Stimulated activated CD8-positive, alpha-beta memory T cell treated with anti-CD3 and anti-CD28 coated beads, Interleukin-12 subunit alpha, Interleukin-12 subunit beta, amount 100 ng/mL, for 1 hour (primary cell): ENCODE measurements at regions not wholly inside any gene's neighbourhood (a gene's known extent, or its start where the extent isn't known, plus 50 kb on each side); places are given as distances from the start of the nearest gene placed in this dataset.
"Not testable (repeated sequence)": the region's sequence is repeated elsewhere in the genome, so short reads cannot be mapped to it uniquely, and the experiment has no call there.

ENCODE experiments used
- DNase-seq: peaks from one replicate; pipeline ENCODE4 v3.0.0-alpha.2; 2020; ENCODE audit warnings: low read depth

DNA sequence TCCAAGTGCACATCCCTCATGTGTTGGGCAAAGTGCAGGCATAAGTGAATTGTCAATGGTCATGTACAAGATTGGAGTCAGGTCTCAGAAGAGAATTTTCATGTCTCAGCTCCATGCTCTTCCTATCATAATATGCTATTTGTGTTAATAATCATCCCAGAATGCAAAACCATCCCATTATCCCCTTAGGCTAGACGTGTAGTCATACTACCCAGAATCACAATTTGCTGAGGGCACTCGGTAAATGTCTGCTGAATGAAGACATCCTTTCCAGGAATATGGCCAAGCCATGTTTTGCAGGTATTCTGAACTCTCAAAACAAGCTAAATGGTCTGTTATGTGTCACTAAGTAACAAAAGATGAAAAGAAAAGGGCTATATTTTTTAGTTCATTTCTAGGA is 263.8 kb downstream of the RAD51AP2 start:
- DNase-seq, result no peak

DNA sequence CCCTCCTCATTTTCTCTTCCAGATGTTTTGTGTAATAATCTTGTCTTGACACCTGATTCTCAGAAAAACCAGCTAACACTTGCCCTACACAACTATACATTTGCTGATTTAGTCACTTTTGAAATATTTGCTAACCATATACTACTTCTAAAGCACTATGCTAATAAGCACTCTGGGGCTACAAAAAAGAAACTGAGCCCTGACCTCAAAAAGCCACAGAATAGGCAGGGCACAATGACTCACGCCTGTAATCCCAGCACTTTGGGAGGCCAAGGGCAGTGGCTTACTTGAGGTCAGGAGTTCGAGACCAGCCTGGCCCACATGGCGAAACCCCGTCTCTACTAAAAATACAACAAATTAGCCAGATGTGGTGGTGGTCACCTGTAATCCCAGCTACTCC is 266.0 kb downstream of the RAD51AP2 start:
- DNase-seq, result no peak

DNA sequence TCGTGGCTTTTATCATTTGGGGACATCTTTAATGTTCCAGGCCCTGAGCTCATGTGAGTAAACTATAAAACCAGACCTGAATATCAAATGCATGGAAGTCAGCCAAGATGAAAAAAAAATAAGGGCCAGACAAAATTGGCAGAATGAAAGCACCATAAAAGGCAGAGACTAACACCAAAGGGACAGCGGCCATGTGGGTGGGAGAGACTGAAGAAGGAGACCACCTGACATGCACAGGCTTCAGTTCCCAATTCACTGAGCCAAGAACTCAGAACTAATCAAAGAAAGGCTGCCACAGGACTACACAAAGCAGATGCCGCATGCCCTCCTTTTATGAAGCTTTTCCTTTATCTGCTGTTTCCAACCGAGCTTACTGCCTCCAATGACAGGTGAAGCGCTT is 267.1 kb downstream of the RAD51AP2 start:
- no peak for DNase-seq

DNA sequence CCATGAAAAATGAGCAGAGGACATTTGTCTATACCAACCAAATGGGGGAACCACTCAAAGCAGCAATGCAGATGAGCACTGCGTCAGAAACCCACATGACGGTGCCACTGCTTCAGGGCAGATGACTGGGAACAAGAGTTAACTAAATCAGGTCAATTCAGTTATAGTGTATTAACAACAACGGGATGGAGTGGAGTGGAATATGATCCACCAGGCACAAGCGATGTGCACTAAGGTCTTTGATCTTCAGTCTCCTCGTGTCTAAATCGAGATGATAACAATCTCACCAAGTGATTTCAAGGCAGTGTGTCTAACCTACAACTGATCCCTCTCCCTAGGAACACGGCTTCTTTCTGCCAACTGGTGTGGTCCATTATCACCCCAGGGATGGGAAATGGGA is 269.0 kb downstream of the RAD51AP2 start:
- DNase-seq, result no peak

DNA sequence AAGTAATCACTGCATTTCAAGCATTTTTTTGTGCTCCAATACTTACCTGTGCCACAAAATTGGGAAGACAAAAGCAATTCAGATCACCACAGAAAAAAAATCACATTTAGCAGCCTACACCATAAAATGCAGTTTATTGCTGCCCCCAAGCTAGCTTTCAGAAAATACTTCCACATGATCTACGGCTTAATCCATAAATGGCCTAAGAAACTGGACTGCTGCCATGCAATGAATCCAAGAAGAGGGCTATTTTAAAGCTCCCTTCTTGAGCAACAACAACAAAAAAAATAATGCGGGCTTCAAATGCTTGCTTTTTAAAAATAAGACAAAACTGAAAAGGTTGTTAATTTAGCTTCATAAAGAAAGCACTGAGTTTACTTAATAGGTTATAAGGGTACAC is 272.3 kb downstream of the RAD51AP2 start:
- no peak for DNase-seq

DNA sequence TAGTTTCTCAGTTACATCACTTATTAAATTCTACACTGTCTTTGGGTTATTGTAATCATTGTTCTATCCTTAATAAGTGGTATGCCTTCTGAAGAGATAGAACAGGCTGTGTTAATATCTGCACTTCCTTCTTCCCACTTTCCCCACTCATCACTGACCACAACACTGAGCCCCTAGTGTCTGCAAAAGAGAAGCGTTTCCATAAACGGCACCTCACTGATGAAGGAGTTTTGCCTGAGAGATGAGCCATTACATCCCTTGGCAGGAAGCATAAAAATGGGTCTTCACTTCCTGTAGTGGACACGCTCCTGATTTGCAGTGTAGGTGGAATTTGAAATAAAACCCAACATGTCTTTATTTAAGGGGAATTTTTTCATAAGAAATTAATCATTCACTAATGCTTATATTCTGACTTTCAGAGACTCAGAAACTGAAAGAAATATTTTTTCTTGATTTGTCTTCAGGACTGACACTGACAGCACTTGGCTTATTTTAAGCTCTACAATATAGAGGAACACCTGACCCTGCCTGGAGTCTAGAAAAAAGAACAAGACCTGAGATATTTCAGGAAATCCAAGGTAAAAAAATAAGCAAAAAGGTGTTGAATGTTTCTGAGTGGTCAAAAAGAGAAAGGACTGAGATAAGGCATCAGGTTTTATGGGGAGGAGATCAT is 275.3 kb downstream of the RAD51AP2 start:
- no peak for DNase-seq

DNA sequence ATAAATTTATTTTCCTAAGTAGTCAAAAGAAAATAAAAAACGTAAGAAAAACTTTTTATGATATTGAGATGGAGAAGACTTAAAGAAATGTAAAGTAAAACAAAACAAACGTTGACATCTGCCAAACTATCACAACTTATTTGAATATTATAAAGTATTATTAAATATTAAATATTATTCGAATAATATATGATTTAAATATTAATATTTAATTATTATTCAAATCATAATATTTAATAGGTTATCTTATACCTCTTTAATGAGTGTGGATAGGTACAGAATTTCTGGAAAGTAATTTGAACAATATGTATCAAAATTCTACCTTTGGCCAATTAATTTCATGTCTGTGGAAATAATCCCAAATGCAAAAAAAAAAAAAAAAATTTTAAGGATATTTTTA is 278.7 kb downstream of the RAD51AP2 start:
- no peak for DNase-seq

DNA sequence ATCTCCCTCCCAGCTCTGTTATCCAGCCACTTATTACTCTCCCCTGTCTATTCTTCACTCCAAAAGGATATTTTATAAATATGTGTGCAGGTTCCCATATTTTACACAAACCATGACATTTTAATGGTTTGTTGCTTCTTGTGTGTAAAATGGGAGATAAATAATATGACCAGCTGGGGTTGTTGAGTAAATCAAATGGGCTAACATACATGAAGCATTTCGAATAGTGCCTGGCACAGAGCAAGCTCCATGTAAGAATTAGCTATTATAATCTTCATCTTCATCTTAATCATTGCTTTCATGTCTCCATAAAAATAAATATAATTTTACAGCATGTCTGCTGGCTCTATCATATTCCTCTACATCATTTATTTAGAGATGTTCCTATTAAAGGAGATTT is 283.1 kb downstream of the RAD51AP2 start:
- DNase-seq, result no peak

DNA sequence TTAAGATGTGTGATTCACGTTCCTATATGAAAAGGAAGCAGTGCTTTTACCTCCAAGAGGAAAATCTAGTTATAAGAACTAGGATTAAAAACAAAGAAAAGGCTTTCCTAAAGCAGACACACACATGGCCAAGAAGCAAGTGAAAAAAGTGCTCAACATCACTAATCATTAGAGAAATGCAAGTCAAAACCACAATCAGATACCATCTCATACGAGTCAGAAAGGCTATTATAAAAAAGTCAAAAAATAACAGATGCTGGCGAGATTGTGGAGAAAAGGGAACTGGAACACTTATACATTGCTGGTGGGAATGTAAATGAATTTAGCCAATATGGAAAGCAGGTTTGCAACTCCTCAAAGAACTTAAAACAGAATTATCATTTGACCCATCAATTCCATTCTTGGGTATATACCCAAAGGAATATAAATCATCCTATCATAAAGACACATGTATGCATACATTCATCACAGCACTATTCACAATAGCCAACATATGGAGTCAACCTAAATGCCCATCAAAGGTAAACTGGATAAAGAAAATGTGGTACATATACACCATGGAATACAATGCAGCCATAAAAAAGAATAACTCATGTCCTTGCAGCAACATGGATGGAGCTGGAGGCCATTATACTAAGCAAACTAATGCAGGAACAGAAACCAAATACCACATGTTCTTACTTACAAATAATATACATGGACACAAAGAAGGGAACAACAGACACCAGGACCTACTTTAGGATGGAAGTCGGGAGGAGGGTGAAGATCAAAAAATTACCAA is 285.3 kb downstream of the RAD51AP2 start:
- no peak for DNase-seq

DNA sequence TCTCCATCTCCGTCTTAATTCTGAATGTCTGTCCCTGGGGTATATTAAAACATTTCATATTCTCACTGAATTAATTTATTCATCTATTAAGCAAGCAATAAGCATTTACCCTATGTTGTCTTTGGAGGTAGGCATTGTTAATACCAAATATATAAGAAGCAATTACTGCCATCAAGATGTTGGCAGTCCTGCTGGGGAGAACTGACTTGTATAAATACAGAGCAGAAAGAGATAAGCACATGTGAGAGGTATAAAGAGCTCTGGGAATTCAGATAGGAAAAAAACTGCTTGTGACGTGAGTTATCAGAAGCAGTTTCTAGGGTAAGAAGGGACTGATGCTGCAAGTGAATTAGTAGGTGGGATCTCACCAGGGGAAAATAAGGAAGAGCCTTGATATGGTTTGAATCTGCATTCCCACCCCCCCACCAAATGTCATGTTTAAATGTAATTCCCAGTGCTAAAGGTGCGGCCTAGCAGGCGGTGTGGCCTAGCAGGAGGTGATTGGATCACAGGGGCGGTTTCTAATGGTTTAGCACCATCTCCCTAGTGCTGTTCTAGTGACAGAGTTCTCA is 286.8 kb downstream of the RAD51AP2 start:
- no peak for DNase-seq

DNA sequence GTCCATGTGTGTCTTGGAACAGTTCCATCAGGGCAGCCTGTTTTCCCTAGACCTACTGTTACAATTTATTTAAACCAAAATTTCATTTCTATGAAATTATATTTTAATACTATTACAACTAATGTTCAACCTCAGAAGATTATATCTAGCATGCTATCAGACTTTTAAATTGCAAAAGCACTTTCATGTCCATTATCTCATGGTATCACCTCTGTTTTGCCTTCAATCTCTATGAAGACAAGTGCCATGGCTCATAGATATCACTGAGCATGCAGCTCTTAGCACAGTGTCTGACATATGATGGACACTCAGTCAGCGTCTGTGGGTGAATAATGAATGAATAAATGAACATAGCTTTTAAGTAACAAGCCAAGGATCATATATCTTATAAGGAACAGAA is 288.8 kb downstream of the RAD51AP2 start:
- DNase-seq, result no peak

DNA sequence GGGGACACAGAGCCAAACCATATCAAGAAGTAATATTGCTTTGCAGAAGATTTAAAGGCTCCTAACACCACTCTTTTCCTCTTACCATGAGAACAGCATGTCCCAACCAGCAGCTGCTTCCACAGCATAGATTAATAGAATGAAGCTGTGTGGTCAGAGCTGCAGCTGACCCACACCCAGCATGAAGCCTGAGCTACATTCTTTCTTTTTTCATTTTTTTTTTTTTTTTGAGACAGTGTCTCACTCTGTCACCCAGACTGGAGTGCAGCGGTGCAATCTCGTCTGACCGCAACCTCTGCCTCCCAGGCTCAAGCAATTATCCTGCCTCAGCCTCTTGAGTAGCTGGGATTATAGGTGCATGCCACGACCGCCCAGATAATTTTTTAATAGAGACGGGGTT is 289.8 kb downstream of the RAD51AP2 start:
- no peak for DNase-seq

DNA sequence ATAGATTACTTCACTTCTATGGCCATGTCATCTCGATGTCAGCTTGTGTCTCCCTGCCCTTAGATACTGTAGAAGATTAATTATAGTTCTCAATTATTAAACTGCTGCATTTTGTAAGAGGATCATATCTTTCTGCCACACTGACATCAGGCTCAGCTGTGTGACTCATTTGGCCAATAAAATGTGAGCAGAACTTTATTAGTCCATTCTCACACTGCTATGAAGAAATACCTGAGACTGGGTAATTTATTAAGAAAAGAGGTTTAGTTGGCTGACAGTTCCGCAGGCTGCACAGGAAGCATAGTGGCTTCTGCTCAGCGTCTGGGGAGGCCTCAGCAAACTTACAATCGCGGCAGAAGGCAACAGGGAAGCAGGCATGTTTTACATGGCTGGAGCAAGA is 290.4 kb downstream of the RAD51AP2 start:
- DNase-seq, result no peak

DNA sequence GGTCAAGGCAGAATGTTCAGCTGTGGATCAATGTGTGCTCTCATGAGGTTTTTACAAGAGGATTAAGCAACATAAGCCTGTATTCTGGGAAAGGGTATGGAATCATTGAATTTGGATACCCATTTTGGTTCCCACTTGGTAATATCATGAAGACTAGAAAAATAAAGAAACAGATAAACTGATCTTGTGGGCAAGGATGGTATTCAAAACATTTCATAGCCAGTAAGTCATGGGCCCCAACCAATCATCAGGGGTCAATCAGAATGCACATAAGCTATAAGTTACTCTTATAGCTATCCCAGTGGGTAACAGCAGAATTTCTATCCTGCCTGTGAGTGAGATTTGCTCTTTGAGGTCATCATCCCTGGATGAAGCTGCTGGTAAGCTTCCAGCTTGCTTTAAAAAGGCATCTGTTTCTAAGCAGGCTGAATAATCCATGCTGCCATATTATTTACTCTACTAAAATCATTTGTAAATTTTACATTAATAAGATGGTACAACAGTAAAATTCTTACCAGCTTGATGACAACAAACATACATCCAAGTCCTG is 291.2 kb downstream of the RAD51AP2 start:
- DNase-seq, result no peak

DNA sequence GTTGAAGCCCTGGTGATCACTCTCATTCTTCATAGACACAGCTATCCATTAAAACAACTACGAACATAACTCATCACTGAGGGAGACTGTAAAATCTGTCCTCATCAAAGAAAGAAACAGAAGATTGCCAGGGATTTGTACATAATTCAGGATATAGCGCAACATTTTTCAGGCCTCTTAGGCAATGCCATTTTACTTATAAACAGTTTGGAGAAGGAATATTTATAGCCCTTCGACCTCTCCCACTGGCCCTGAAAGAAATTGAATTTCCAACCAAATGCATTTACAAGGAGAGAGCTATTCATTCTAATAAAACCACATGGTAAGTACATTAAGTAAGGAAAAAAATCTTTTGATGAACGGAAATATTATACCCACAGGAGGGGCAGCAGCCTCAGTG is 295.0 kb downstream of the RAD51AP2 start:
- DNase-seq, result no peak

DNA sequence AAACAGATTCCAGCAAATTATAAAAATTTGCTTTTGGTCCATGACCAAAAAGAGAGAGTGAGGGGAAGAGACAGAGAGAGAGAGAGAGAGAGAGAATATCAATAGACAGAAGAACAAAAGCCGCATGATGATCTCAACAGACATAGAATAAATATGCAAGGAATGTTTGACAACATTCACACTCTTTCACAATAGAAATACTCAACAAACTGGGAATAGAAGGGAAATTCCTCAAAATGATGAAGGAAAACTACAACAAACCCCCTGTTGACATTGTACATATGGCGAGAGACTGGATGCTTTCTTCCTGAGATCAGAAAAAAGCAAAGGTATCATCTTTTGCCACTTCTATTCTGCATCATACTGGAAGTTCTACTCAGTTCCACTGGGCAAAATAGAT is 309.7 kb downstream of the RAD51AP2 start:
- DNase-seq, result no peak

DNA sequence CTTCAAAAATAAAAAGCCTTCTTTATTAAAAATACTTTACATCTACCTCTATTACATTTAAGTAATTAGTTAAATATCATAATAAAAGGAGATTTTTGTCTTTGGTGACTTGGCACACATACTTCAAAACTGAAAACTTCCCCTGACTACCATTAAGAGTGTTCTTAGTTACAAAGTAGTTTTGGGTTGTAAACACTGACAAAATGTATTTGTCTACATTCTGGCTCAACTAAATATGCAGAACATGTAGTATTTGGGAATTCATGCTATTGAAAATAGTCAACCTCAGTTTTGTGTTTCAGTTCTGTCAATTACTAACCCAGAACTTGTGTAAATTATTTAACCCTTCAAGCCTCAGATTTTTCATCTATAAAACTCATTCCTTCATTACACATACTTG is 311.5 kb downstream of the RAD51AP2 start:
- no peak for DNase-seq

DNA sequence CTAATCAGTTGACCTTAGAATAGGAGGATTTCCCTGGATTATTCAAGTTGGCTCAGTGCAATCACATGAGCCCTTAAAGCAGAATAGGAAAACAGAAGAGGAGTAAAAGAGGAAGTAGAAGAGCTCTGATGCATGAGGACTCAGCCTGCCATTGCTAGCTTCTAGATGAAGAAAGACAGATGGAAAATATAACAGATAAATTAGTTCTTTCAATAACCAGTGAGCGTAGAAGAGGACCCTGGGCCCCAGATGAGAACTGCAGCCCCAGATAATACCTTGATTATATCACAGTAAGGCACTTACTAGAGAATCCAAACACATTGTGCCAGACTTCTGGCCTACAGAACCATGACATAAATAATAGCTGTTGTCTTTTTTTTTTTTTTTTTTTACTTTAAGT is 314.0 kb downstream of the RAD51AP2 start:
- not testable (repeated sequence) for DNase-seq

DNA sequence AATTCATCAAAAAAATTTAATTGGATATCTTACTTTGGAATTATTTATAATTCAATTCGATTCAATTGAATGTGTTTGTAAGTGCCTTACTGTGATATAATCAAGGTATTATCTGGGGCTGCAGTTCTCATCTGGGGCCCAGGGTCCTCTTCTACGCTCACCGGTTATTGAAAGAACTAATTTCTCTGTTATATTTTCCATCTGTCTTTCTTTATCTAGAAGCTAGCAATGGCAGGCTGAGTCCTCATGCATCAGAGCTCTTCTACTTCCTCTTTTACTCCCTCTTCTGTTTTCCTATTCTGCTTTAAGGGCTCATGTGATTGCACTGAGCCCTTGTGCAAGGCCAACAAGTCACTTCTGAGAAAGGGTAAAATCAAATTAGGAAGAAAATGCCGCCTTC is 315.6 kb downstream of the RAD51AP2 start:
- DNase-seq, result not testable (repeated sequence)

DNA sequence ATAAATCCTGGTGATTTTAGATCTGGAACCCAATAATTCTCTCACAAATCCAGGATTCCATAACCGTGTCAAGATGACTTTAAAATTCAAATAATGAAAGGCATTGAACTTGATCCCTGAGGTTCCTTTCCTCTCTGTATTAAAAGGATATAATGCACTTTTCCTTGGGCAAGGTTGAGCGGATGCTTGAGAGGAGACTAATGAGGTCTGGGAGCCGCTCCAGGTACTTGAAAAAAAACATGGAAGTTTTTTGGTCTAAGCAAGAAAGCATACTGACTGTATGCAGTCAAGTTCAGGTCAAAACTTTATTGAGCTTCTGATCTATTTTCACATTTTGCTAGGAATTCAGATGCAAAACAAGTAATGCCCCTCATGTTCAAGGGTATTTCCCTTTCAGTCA is 318.5 kb downstream of the RAD51AP2 start:
- no peak for DNase-seq

DNA sequence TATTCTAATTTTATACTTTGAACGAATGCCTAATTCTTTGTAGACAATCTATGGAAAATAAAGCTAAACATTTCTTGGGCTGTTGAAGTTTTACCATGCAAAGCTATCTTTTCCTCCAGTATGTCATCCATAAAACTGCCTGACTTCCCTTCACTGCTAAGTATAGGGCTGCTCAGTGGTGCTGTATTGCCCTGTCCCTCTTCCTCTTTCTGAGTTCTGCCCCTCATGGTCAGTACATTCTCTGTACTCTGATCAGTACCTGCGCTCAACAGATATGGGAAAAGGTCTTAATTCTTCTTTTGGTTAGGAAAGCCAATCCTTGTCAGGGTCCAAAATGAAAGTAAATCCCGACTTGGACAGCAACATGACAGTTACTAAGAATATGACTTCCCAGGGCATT is 321.9 kb downstream of the RAD51AP2 start:
- DNase-seq, result no peak

DNA sequence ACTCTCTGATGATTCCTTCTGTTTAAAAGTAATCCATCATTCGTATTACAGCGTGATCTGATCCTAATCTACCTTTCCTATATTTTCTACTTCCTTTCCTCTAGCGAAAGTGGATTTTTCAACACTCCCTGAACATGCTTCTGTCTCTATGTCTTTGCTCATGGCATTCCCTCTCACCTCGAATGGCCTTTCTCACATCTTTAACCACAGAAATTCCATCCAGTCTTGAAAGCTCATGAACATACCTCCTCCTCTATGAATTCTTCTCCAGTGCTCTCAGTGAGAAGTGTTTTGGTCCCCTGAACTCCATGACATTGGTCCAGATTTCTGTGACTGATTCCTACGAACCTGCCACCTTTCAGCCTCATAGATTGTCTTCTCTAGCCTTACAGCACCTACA is 323.2 kb downstream of the RAD51AP2 start:
- DNase-seq, result no peak

DNA sequence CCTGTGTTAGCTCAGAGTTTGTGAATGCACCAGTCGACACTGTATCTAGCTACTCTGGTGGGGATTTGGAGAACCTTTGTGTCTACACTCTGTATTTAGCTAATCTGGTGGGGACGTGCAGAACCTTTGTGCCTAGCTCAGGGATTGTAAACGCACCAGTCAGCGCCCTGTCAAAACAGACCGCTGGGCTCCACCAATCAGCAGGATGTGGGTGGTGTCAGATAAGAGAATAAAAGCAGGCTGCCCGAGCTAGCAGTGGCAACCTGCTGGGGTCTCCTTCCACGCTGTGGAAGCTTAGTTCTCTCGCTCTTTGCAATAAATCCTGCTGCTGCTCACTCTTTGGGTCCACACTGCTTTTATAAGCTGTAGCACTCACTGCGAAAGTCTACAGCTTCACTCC is 324.2 kb downstream of the RAD51AP2 start:
- DNase-seq, result no peak
